ENCODE measurements at regions not wholly inside any gene's neighbourhood (a gene's known extent, or its start where the extent isn't known, plus 50 kb on each side); places are given as distances from the start of the nearest gene placed in this dataset.
A peak's percentile ranks its signal among the peaks of the same experiment; 100 is the strongest.

DNA sequence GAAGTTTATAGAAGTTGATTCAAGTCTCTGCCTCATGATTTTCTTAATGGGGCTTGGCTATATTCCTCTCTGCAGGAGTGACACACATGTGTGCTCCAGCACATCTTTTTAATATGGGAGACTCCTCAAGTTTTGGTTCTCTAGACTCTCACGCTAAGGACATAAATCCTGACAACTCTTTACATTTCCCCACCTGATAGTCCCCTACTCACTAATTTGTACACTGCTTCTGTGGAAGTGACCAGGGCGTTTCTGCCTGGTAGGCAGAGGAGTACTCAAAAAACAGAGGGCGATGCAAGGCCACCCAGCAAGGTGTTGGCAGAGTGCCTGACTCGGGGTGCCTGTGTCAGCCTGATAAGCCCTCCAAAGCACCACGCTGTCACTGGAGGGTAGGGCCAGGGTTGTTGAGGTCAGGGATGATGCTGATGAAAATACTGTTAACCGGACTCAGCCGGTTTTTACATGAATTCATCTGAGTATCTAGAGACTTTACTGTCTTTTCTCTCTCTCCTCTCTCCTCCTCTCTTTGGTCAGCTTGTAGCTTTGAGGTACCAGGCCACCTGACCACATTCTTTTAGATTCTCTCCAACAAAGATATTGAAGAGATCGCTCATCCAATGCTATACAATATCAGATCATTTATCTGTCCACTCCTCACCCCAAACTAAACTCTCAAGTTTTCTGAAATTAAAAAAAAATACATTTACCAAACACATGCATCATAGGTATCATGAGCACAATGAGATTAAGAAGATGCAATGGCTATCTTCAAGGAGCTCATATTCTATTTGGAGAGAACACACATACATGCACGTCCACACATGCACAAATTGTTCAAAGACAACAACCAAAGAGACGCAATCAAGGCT, 205.2 kb downstream of the PIK3R1 start (continued):
- TF ChIP-seq, protein P1, sequence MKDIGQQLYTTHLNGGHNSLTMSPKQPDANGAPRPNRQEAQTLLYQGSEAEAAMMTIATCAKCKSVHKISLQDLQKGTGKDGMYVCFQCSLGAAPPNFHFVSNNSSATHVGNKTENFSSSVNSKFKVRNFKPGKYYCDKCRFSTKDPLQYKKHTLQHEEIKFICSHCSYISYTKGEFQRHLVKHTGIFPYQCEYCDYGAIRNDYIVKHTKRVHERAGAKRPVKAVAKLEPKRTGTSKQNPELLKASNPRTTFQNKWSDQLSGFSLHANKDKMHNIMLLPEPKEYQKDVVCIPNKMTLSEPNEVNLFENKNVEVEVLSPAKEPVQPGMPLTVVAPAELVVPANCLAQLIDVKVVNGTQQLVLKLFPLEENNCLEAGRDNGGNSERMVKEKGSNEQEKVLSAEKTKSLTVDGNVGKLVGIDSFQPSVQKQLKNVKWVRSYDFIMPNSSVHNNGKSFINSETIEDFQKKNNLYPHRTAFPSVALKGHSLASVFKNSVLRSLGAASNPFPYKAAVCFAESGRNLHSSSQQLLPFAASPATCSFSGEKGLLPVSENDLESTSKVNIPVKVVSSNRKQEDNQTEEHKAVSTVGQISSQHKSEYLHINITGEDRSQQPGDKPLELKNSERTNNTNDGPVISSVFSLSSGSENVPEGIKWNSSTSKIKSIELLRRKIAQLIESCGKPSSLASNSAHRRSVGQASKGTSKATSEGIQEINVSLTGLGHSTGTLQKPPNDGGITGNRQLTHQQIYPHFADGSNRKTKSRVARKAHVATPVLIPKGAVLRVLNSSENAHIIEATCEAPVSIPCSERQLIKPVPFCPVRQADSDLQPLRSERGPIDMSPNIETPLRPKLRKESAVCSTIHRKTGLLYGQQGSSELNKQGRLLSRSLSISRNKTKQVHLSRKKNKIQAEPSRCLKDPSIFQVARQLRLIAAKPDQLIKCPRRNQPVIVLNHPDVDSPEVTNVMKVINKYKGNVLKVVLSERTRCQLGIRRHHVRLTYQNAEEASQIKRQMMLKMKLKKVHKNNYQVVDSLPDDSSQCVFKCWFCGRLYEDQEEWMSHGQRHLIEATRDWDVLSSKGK (CRISPR knock-in tag; IDR thresholded peaks at IDR 0.05): 0 out of 2 replicates have a peak, but pooled peaks have one; percentile 33
- peak; percentile 94 for TF ChIP-seq SMARCE1 (IDR thresholded peaks at IDR 0.05)
- TF ChIP-seq HCFC1 (IDR thresholded peaks at IDR 0.05; ENCODE audit: low read depth, low read length): peak; percentile 9; the same call in 1 of the 2 replicates
- peak; percentile 77; the same call in 1 of the 2 replicates for TF ChIP-seq PHB2 (IDR thresholded peaks at IDR 0.05; ENCODE audit: low read depth)
- 0 out of 2 replicates have a peak, but pooled peaks have one; percentile 33 for TF ChIP-seq ZNF41 (CRISPR knock-in tag; conservative IDR thresholded peaks at IDR 0.05)
- TF ChIP-seq KLF1 (tag; IDR thresholded peaks at IDR 0.05): peak; percentile 51; the same call in 1 of the 2 replicates
- TF ChIP-seq LEF1 (IDR thresholded peaks at IDR 0.05): peak; percentile 96
- TF ChIP-seq NCOA6 (IDR thresholded peaks at IDR 0.05): peak; percentile 41
- no peak for TF ChIP-seq CCAR2 (IDR thresholded peaks at IDR 0.05; ENCODE audit: low read depth, low read length)
- TF ChIP-seq FOXM1 (IDR thresholded peaks at IDR 0.05; ENCODE audit: low read depth): peak; percentile 74
- no peak for TF ChIP-seq FOXM1 (CRISPR knock-in tag; IDR thresholded peaks at IDR 0.05; ENCODE audit: low read depth)
- no peak for TF ChIP-seq ZNF212 (CRISPR knock-in tag; IDR thresholded peaks at IDR 0.05)
- 0 out of 2 replicates have a peak, but pooled peaks have one; percentile 55 for TF ChIP-seq ZNF644 (tag; IDR thresholded peaks at IDR 0.05; ENCODE audit: low read depth)
- TF ChIP-seq CREM (IDR thresholded peaks at IDR 0.05; ENCODE audit: low read depth): peak; percentile 91
- 0 out of 2 replicates have a peak, but pooled peaks have one; percentile 40 for TF ChIP-seq KHSRP (IDR thresholded peaks at IDR 0.05)
- TF ChIP-seq, protein P2, sequence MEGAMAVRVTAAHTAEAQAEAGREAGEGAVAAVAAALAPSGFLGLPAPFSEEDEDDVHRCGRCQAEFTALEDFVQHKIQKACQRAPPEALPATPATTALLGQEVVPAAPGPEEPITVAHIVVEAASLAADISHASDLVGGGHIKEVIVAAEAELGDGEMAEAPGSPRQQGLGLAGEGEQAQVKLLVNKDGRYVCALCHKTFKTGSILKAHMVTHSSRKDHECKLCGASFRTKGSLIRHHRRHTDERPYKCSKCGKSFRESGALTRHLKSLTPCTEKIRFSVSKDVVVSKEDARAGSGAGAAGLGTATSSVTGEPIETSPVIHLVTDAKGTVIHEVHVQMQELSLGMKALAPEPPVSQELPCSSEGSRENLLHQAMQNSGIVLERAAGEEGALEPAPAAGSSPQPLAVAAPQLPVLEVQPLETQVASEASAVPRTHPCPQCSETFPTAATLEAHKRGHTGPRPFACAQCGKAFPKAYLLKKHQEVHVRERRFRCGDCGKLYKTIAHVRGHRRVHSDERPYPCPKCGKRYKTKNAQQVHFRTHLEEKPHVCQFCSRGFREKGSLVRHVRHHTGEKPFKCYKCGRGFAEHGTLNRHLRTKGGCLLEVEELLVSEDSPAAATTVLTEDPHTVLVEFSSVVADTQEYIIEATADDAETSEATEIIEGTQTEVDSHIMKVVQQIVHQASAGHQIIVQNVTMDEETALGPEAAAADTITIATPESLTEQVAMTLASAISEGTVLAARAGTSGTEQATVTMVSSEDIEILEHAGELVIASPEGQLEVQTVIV (CRISPR knock-in tag; IDR thresholded peaks at IDR 0.05; ENCODE audit: borderline replicate concordance): no peak
- peak; percentile 47; the same call in 1 of the 2 replicates for TF ChIP-seq RB1 (IDR thresholded peaks at IDR 0.05; ENCODE audit: low read depth)
- TF ChIP-seq PRMT5 (CRISPR knock-in tag; IDR thresholded peaks at IDR 0.05): no peak
- no peak for TF ChIP-seq ZNF124 (CRISPR knock-in tag; IDR thresholded peaks at IDR 0.05)
- TF ChIP-seq, protein P3, sequence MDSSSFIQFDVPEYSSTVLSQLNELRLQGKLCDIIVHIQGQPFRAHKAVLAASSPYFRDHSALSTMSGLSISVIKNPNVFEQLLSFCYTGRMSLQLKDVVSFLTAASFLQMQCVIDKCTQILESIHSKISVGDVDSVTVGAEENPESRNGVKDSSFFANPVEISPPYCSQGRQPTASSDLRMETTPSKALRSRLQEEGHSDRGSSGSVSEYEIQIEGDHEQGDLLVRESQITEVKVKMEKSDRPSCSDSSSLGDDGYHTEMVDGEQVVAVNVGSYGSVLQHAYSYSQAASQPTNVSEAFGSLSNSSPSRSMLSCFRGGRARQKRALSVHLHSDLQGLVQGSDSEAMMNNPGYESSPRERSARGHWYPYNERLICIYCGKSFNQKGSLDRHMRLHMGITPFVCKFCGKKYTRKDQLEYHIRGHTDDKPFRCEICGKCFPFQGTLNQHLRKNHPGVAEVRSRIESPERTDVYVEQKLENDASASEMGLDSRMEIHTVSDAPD (CRISPR knock-in tag; IDR thresholded peaks at IDR 0.05): no peak
- peak; percentile 82 to 94; a peak in 3 of 4 replicates for TF ChIP-seq RCOR1 (IDR thresholded peaks at IDR 0.05; ENCODE audit: borderline replicate concordance in 1 of 2, low read depth in 2 of 2, low read length in 2 of 2)

Measured in K562 (cell line).